Keratinocyte (primary cell): ENCODE measurements at regions not wholly inside any gene's neighbourhood (a gene's known extent, or its start where the extent isn't known, plus 50 kb on each side); places are given as distances from the start of the nearest gene placed in this dataset.

ENCODE experiments used
- DNase-seq: peaks from one replicate; pipeline ENCODE4 v3.0.0-alpha.2; 2011; ENCODE audit warnings: low read depth, missing footprints, low spot score
- FAIRE-seq: peaks from 2 replicates; lab custom pipeline; 2011; peaks lifted over from hg19 to GRCh38; lab: Jason Lieb, UNC
- H2AFZ ChIP-seq: 2 replicates; pipeline ENCODE4 v1.6.0; 2012; ENCODE audit warnings: low read length, control low read depth, inconsistent platforms; ENCODE audit not compliant: control insufficient read depth
- H3K27ac ChIP-seq: 2 replicates; pipeline ENCODE4 v1.5.1; 2011; ENCODE audit warnings: low read length; ENCODE audit not compliant: control insufficient read depth, insufficient read depth
- H3K27me3 ChIP-seq: 3 replicates; pipeline ENCODE4 v1.6.0; 2011; ENCODE audit warnings: low read length; ENCODE audit not compliant: control insufficient read depth, insufficient read depth; ENCODE audit errors: extremely low read depth
- H3K36me3 ChIP-seq, 2 experiments: 2 replicates in 1 of 2; 3 replicates in 1 of 2; pipeline ENCODE4 v1.5.1; 2011; ENCODE audit warnings: low read length in 2 of 2, mild to moderate bottlenecking in 1 of 2; ENCODE audit not compliant: control insufficient read depth in 2 of 2, insufficient read depth in 2 of 2; ENCODE audit errors: extremely low read depth in 1 of 2
- H3K4me1 ChIP-seq: 3 replicates; pipeline ENCODE4 v1.5.1; 2011; ENCODE audit warnings: low read length; ENCODE audit not compliant: control insufficient read depth, insufficient read depth; ENCODE audit errors: extremely low read depth
- H3K4me2 ChIP-seq: 3 replicates; pipeline ENCODE4 v1.6.0; 2011; ENCODE audit warnings: low read depth, low read length; ENCODE audit not compliant: control insufficient read depth, insufficient read depth; ENCODE audit errors: extremely low read depth
- H3K4me3 ChIP-seq, 3 experiments: fragments of 200-600 bp in 1 of 3; sonication (generic) in 1 of 3; 2 replicates in 2 of 3; 3 replicates in 1 of 3; pipeline ENCODE4 v1.5.1; 2011 to 2016; ENCODE audit warnings: low read length in 3 of 3, mild to moderate bottlenecking in 3 of 3, control low read depth in 2 of 3, inconsistent platforms in 1 of 3, low read depth in 1 of 3, mixed read lengths in 1 of 3, mixed run types in 1 of 3, moderate library complexity in 1 of 3; ENCODE audit not compliant: control insufficient read depth in 2 of 3, insufficient read depth in 2 of 3; ENCODE audit errors: extremely low read depth in 1 of 3
- H3K79me2 ChIP-seq: 2 replicates; pipeline ENCODE4 v1.6.0; 2012; ENCODE audit warnings: low read length; ENCODE audit not compliant: control insufficient read depth, insufficient read depth
- H3K9ac ChIP-seq: 3 replicates; pipeline ENCODE4 v1.6.0; 2011; ENCODE audit warnings: low read length; ENCODE audit not compliant: control insufficient read depth, insufficient read depth; ENCODE audit errors: extremely low read depth
- H3K9me1 ChIP-seq: 3 replicates; pipeline ENCODE4 v1.6.0; 2011; ENCODE audit warnings: low read length; ENCODE audit not compliant: control insufficient read depth, insufficient read depth; ENCODE audit errors: extremely low read depth
- H3K9me3 ChIP-seq: 2 replicates; pipeline ENCODE4 v1.5.1; 2012; ENCODE audit warnings: low read depth, low read length; ENCODE audit not compliant: control insufficient read depth
- H4K20me1 ChIP-seq: 3 replicates; pipeline ENCODE4 v1.6.0; 2011; ENCODE audit warnings: low read length; ENCODE audit not compliant: control insufficient read depth, insufficient read depth; ENCODE audit errors: extremely low read depth
- CTCF ChIP-seq, 3 experiments: IDR thresholded peaks in 1 of 3; conservative IDR thresholded peaks in 1 of 3; optimal IDR thresholded peaks in 1 of 3; 2 replicates in 2 of 3; 3 replicates in 1 of 3; pipeline versions ENCODE3 to v1.5.1; 2011; ENCODE audit warnings: low read length in 3 of 3, mild to moderate bottlenecking in 3 of 3, moderate library complexity in 2 of 3, control low read depth in 1 of 3, inconsistent platforms in 1 of 3; ENCODE audit not compliant: insufficient read depth in 2 of 3; ENCODE audit errors: extremely low read depth in 1 of 3
- EZH2 ChIP-seq: IDR thresholded peaks from one replicate; pipeline ENCODE4 v1.6.1; 2012; ENCODE audit warnings: inconsistent platforms, mild to moderate bottlenecking, low read length, moderate library complexity
- dilution Hi-C: fragments of 300-500 bp; cut with MboI; formaldehyde crosslinking; loops from one replicate; pipeline ENCODE4 v1.7.0; 2020; ENCODE audit warnings: low sequenced_read_pairs; ENCODE audit not compliant: extremely low pct_ligation_motif_present

- dilution Hi-C loops: no loop called here
- Histone ChIP-seq H3K9me1 (no peaks in the 10 kb centered on the region), H2AFZ (no peak overlapping the region), H4K20me1 (no peaks in the 10 kb centered on the region), H3K4me1 (no peaks in the 10 kb centered on the region), H3K36me3 (no peaks in the 10 kb centered on the region), H3K4me2 (no peak overlapping the region), H3K9me3 (peaks cover 4% of the 10 kb centered on the region), H3K27ac (no peak overlapping the region), H3K4me3 (no peak overlapping the region), H3K9ac (no peak overlapping the region), H3K79me2 (no peaks in the 10 kb centered on the region), H3K27me3 (no peaks in the 10 kb centered on the region)
- FAIRE-seq (no peak), DNase-seq (no peak)
- TF ChIP-seq CTCF (optimal IDR thresholded peaks at IDR 0.05 in 1 of 3, IDR thresholded peaks at IDR 0.05 in 1 of 3, conservative IDR thresholded peaks at IDR 0.05 in 1 of 3; ENCODE audit: extremely low read depth in 1 of 3, insufficient read depth in 2 of 3, low read length in 3 of 3) (no peak), EZH2 (no peak)
Observed at GRCh38 chr10:1894912-1895311, 157.6 kb upstream of the ADARB2 start.

- Histone ChIP-seq H3K9ac (no peak overlapping the region), H3K27me3 (no peaks in the 10 kb centered on the region), H2AFZ (no peak overlapping the region), H3K9me1 (no peaks in the 10 kb centered on the region), H3K4me3 (no peak overlapping the region), H3K9me3 (peaks cover 4% of the 10 kb centered on the region), H4K20me1 (no peaks in the 10 kb centered on the region), H3K27ac (no peak overlapping the region), H3K79me2 (no peaks in the 10 kb centered on the region), H3K4me1 (no peaks in the 10 kb centered on the region), H3K36me3 (no peaks in the 10 kb centered on the region), H3K4me2 (no peak overlapping the region)
- TF ChIP-seq EZH2: no peak
- TF ChIP-seq CTCF (optimal IDR thresholded peaks at IDR 0.05 in 1 of 3, IDR thresholded peaks at IDR 0.05 in 1 of 3, conservative IDR thresholded peaks at IDR 0.05 in 1 of 3; ENCODE audit: extremely low read depth in 1 of 3, insufficient read depth in 2 of 3, low read length in 3 of 3): no peak
- DNase-seq: no peak
- dilution Hi-C loops: no loop called here
- FAIRE-seq: no peak
Observed at GRCh38 chr10:1893941-1894340, 156.6 kb upstream of the ADARB2 start.
